ENCODE measurements at regions not wholly inside any gene's neighbourhood (a gene's known extent, or its start where the extent isn't known, plus 50 kb on each side); places are given as distances from the start of the nearest gene placed in this dataset.
"Not testable (repeated sequence)": the region's sequence is repeated elsewhere in the genome, so short reads cannot be mapped to it uniquely, and the experiment has no call there.

DNA sequence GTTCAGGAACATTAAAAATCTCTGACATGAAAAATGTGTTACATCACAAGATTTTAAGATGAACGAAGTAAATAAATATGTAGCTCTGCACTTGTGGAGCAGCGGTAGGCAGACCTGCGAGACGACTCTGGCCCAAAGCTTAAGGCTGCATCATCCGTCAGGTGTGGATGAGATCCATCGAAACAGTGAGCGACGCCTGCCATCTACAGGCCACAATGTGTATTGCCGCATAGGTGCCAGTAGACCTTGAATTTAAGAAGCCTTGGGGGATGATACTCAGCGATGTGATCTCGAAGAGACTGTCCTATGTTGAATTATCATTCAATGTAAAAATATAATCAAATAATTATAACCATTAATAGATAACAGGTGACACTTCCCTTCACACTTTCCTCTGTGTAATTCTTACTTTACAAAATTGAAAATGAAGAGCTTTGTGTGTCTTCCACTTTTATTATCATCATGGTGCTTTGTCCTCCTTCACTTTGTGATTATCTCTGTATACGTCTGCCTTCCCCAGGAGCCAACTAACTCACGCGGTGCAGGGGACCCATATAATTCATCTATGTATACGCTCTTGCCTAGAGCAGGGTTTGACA, 851.0 kb downstream of the RAB28 start:
- no peaks in the 10 kb centered on the region for H3K79me2 ChIP-seq (ENCODE audit: low read length)
- H3K36me3 ChIP-seq (replicated peaks; ENCODE audit: insufficient read depth, low read length), result no peaks in the 10 kb centered on the region
- no peaks in the 10 kb centered on the region for H3K9me2 ChIP-seq (replicated peaks; ENCODE audit: insufficient read depth, low read length)
- peaks cover 10% of the 10 kb centered on the region for H3F3A ChIP-seq (ENCODE audit: insufficient read depth, low read length)
- peak overlapping the region; percentile 20; the same call in 1 of the 2 replicates for H2AFZ ChIP-seq (ENCODE audit: low read length)
- H3K4me3 ChIP-seq (ENCODE audit: low read length), result no peak overlapping the region
- H4K20me1 ChIP-seq (ENCODE audit: insufficient read depth, low read length), result no peaks in the 10 kb centered on the region
- no peak overlapping the region for H3K27ac ChIP-seq (ENCODE audit: low read length)
- DNase-seq, result peak; percentile 92
- TF ChIP-seq, protein P1, sequence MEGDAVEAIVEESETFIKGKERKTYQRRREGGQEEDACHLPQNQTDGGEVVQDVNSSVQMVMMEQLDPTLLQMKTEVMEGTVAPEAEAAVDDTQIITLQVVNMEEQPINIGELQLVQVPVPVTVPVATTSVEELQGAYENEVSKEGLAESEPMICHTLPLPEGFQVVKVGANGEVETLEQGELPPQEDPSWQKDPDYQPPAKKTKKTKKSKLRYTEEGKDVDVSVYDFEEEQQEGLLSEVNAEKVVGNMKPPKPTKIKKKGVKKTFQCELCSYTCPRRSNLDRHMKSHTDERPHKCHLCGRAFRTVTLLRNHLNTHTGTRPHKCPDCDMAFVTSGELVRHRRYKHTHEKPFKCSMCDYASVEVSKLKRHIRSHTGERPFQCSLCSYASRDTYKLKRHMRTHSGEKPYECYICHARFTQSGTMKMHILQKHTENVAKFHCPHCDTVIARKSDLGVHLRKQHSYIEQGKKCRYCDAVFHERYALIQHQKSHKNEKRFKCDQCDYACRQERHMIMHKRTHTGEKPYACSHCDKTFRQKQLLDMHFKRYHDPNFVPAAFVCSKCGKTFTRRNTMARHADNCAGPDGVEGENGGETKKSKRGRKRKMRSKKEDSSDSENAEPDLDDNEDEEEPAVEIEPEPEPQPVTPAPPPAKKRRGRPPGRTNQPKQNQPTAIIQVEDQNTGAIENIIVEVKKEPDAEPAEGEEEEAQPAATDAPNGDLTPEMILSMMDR (IDR thresholded peaks at IDR 0.05; ENCODE audit: low read length), result peak; percentile 90
- TF ChIP-seq EZH2 (optimal IDR thresholded peaks at IDR 0.05; ENCODE audit: low read depth, low read length), result no peak
- no peaks in the 10 kb centered on the region for H3K27me3 ChIP-seq (replicated peaks; ENCODE audit: insufficient read depth, low read length)
- H3K9me3 ChIP-seq (replicated peaks; ENCODE audit: insufficient read depth, low read length), result no peaks in the 10 kb centered on the region
- peak overlapping the region; percentile 24 for H3K4me2 ChIP-seq (ENCODE audit: low read depth, low read length)
- H3K9ac ChIP-seq (ENCODE audit: low read length), result no peak overlapping the region
- H3K4me1 ChIP-seq (ENCODE audit: low read length), result peaks cover 23% of the 10 kb centered on the region

DNA sequence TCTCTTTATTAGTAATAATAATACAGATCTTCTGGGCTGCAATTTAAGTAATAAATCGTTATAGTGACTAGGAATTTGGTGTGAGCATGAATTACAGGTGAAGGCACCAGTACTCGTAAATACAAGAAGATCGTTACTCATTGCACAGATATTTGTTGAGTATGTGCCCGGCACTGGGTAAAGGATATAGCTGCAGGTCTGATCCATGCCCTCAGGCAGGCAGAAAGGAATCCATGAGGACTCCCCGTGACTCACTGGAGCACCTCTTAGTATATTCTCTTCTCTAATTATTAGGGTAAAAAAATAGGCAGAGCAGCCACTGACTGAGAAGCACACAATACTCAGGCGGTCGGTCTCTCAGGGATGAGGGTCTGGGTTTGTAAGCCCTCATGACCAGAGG, 868.3 kb downstream of the RAB28 start:
- H4K20me1 ChIP-seq (ENCODE audit: insufficient read depth, low read length), result no peaks in the 10 kb centered on the region
- H2AFZ ChIP-seq (ENCODE audit: low read length), result no peak overlapping the region
- H3K4me3 ChIP-seq (ENCODE audit: low read length), result no peak overlapping the region
- no peak overlapping the region for H3K27ac ChIP-seq (ENCODE audit: low read length)
- no peaks in the 10 kb centered on the region for H3K79me2 ChIP-seq (ENCODE audit: low read length)
- no peaks in the 10 kb centered on the region for H3K9me2 ChIP-seq (replicated peaks; ENCODE audit: insufficient read depth, low read length)
- no peaks in the 10 kb centered on the region for H3K4me1 ChIP-seq (ENCODE audit: low read length)
- no peak overlapping the region for H3K9ac ChIP-seq (ENCODE audit: low read length)
- H3K4me2 ChIP-seq (ENCODE audit: low read depth, low read length), result no peak overlapping the region
- H3K27me3 ChIP-seq (replicated peaks; ENCODE audit: insufficient read depth, low read length), result no peaks in the 10 kb centered on the region
- H3K36me3 ChIP-seq (replicated peaks; ENCODE audit: insufficient read depth, low read length), result no peaks in the 10 kb centered on the region
- TF ChIP-seq, protein P1 (IDR thresholded peaks at IDR 0.05; ENCODE audit: low read length), result no peak
- TF ChIP-seq EZH2phosphoT487 (IDR thresholded peaks at IDR 0.05; ENCODE audit: low read length) (no peak), EZH2 (optimal IDR thresholded peaks at IDR 0.05; ENCODE audit: low read depth, low read length) (no peak)
- DNase-seq, result no peak
- H3F3A ChIP-seq (ENCODE audit: insufficient read depth, low read length), result no peaks in the 10 kb centered on the region
- no peaks in the 10 kb centered on the region for H3K9me3 ChIP-seq (replicated peaks; ENCODE audit: insufficient read depth, low read length)

DNA sequence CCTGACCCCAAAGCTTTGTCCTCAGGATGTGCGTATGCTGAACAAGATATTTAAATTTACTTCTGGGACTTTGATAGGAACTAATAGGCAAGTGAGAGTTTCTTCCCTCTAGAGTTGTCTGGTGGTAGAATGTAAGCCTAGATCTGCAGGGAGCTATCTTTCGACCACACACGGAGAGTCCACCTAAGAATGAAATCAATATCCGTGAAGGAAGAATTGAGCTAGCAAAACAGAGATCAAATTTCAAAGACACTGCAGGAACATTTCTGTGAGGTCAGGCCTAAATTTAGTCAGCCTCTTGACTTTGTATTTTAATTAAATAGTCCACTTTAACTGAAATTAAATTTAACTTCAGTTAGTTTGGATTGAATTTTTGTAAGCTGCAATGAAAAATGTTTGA, 871.3 kb downstream of the RAB28 start:
- Histone ChIP-seq H3K9me2 (replicated peaks; ENCODE audit: insufficient read depth, low read length) (no peaks in the 10 kb centered on the region), H2AFZ (ENCODE audit: low read length) (no peak overlapping the region), H3K27ac (ENCODE audit: low read length) (no peak overlapping the region), H4K20me1 (ENCODE audit: insufficient read depth, low read length) (no peaks in the 10 kb centered on the region), H3K9ac (ENCODE audit: low read length) (no peak overlapping the region), H3K9me3 (replicated peaks; ENCODE audit: insufficient read depth, low read length) (no peaks in the 10 kb centered on the region), H3K36me3 (replicated peaks; ENCODE audit: insufficient read depth, low read length) (no peaks in the 10 kb centered on the region), H3K79me2 (ENCODE audit: low read length) (no peaks in the 10 kb centered on the region), H3F3A (ENCODE audit: insufficient read depth, low read length) (no peaks in the 10 kb centered on the region), H3K4me1 (ENCODE audit: low read length) (no peaks in the 10 kb centered on the region), H3K4me3 (ENCODE audit: low read length) (no peak overlapping the region), H3K27me3 (replicated peaks; ENCODE audit: insufficient read depth, low read length) (no peaks in the 10 kb centered on the region), H3K4me2 (ENCODE audit: low read depth, low read length) (no peak overlapping the region)
- TF ChIP-seq EZH2 (optimal IDR thresholded peaks at IDR 0.05; ENCODE audit: low read depth, low read length), result no peak
- TF ChIP-seq EZH2phosphoT487 (IDR thresholded peaks at IDR 0.05; ENCODE audit: low read length), result no peak
- TF ChIP-seq, protein P1 (IDR thresholded peaks at IDR 0.05; ENCODE audit: low read length), result no peak
- DNase-seq, result no peak

DNA sequence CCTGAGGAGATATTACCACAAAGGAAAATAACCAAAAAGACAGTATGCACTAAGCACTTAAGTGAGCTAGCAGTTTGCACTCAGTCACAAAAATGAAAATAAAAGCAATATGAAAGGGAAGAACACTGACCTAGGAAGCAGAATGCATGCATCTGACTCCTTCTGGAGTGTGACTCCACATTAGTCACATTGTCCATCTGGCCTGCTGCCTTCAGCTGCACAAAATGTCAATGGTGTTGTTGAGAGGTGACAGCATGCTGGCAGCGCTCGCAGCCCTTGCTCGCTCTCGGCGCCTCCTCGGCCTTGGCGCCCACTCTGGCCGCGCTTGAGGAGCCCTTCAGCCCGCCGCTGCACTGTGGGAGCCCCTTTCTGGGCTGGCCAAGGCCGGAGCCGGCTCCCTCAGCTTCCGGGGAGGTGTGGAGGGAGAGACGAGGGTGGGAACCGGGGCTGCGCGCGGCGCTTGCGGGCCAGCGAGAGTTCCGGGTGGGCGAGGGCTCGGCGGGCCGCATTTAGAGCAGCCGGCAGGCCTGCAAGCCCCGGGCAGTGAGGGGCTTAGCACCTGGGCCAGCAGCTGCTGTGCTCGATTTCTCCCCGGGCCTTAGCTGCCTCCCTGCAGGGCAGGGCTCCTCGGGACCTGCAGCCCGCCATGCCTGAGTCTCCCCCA, 874.8 kb downstream of the RAB28 start:
- not testable (repeated sequence) for H3K4me2 ChIP-seq (ENCODE audit: low read depth, low read length); H3K4me3 ChIP-seq (ENCODE audit: low read length); DNase-seq; H2AFZ ChIP-seq (ENCODE audit: low read length); H3K79me2 ChIP-seq (ENCODE audit: low read length); H3K9ac ChIP-seq (ENCODE audit: low read length); H4K20me1 ChIP-seq (ENCODE audit: insufficient read depth, low read length); H3F3A ChIP-seq (ENCODE audit: insufficient read depth, low read length); H3K4me1 ChIP-seq (ENCODE audit: low read length); H3K9me2 ChIP-seq (replicated peaks; ENCODE audit: insufficient read depth, low read length); H3K27ac ChIP-seq (ENCODE audit: low read length); H3K27me3 ChIP-seq (replicated peaks; ENCODE audit: insufficient read depth, low read length); H3K9me3 ChIP-seq (replicated peaks; ENCODE audit: insufficient read depth, low read length); H3K36me3 ChIP-seq (replicated peaks; ENCODE audit: insufficient read depth, low read length)
